CD14-positive monocyte (primary cell): ENCODE measurements at regions not wholly inside any gene's neighbourhood (a gene's known extent, or its start where the extent isn't known, plus 50 kb on each side); places are given as distances from the start of the nearest gene placed in this dataset.

Experiments used
- DNase-seq, 3 donors: peaks; one replicate each; pipeline ENCODE4 v3.0.0-alpha.2; 2011 to 2022
- H2AFZ ChIP-seq: 2 replicates; pipeline ENCODE4 v1.6.0; 2012; ENCODE audit warnings: mild to moderate bottlenecking, low read depth, low read length, inconsistent platforms; ENCODE audit not compliant: insufficient read depth, poor library complexity, severe bottlenecking
- H3K27ac ChIP-seq, 2 donors: 1 replicate in 1 of 2; 2 replicates in 1 of 2; pipeline ENCODE4 v1.5.1; 2012 to 2013; ENCODE audit warnings: low read length in 2 of 2, control low read depth in 1 of 2, inconsistent platforms in 1 of 2, low read depth in 1 of 2, mild to moderate bottlenecking in 1 of 2
- H3K27me3 ChIP-seq, 2 donors: one replicate each; pipeline versions ENCODE4 v1.6.0 to v1.6.1; 2011 to 2013; ENCODE audit warnings: low read length in 2 of 2; ENCODE audit not compliant: control insufficient read depth in 2 of 2, insufficient read depth in 2 of 2
- H3K36me3 ChIP-seq, 2 donors: replicated peaks in 1 of 2; 1 replicate in 1 of 2; 2 replicates in 1 of 2; pipeline versions ENCODE4 v1.5.1 to v1.6.1; 2012 to 2013; ENCODE audit warnings: low read length in 2 of 2, control low read depth in 1 of 2, inconsistent platforms in 1 of 2, mild to moderate bottlenecking in 1 of 2; ENCODE audit not compliant: insufficient read depth in 2 of 2, control insufficient read depth in 1 of 2
- H3K4me1 ChIP-seq, 2 donors: 1 replicate in 1 of 2; 2 replicates in 1 of 2; pipeline versions ENCODE4 v1.5.1 to v1.6.1; 2012 to 2013; ENCODE audit warnings: low read length in 2 of 2, control low read depth in 1 of 2, inconsistent platforms in 1 of 2, mild to moderate bottlenecking in 1 of 2, moderate library complexity in 1 of 2; ENCODE audit not compliant: insufficient read depth in 2 of 2, control insufficient read depth in 1 of 2
- H3K4me2 ChIP-seq: replicated peaks from 2 replicates; pipeline ENCODE3; 2012; ENCODE audit warnings: low read length, moderate library complexity, mild to moderate bottlenecking; ENCODE audit not compliant: poor library complexity, severe bottlenecking; ENCODE audit errors: extremely low read depth
- H3K4me3 ChIP-seq, 3 experiments: fragments of 200-600 bp in 1 of 3; sonication (generic) in 1 of 3; replicated peaks in 1 of 3; 1 replicate in 2 of 3; 2 replicates in 1 of 3; pipeline ENCODE4 v1.5.1; 2011 to 2013; ENCODE audit warnings: low read length in 3 of 3, mild to moderate bottlenecking in 3 of 3, control low read depth in 2 of 3, low read depth in 2 of 3, inconsistent platforms in 1 of 3, moderate library complexity in 1 of 3
- H3K79me2 ChIP-seq: 2 replicates; pipeline ENCODE4 v1.6.0; 2012; ENCODE audit warnings: mild to moderate bottlenecking, control low read depth, inconsistent platforms, low read length, moderate library complexity; ENCODE audit not compliant: insufficient read depth
- H3K9ac ChIP-seq: 2 replicates; pipeline ENCODE4 v1.6.0; 2017; ENCODE audit warnings: low read length, mild to moderate bottlenecking; ENCODE audit not compliant: insufficient read depth, poor library complexity, severe bottlenecking
- H3K9me3 ChIP-seq, 2 donors: replicated peaks in 1 of 2; 1 replicate in 1 of 2; 2 replicates in 1 of 2; pipeline versions ENCODE4 v1.5.1 to v1.6.1; 2012 to 2013; ENCODE audit warnings: low read length in 2 of 2, control low read depth in 1 of 2; ENCODE audit not compliant: control insufficient read depth in 1 of 2, insufficient read depth in 1 of 2
- H4K20me1 ChIP-seq: 2 replicates; pipeline ENCODE4 v1.6.0; 2012; ENCODE audit warnings: mild to moderate bottlenecking, low read length, control low read depth, moderate library complexity; ENCODE audit not compliant: insufficient read depth
- H3K27ac Mint-ChIP-seq, 7 donors: one replicate each; pipeline ENCODE4 v1.8.0; 2020; ENCODE audit warnings: mild to moderate bottlenecking in 7 of 7, mixed read lengths in 7 of 7, moderate library complexity in 6 of 7, inconsistent platforms in 2 of 7
- H3K27me3 Mint-ChIP-seq, 3 donors: one replicate each; pipeline ENCODE4 v1.8.0; 2021 to 2022; ENCODE audit warnings: low read depth in 3 of 3, mild to moderate bottlenecking in 3 of 3, mixed read lengths in 3 of 3, moderate library complexity in 3 of 3, inconsistent platforms in 1 of 3
- H3K36me3 Mint-ChIP-seq, 2 donors: one replicate each; pipeline ENCODE4 v1.8.0; 2020; ENCODE audit warnings: mixed read lengths in 2 of 2, inconsistent platforms in 1 of 2, mild to moderate bottlenecking in 1 of 2
- H3K4me1 Mint-ChIP-seq: one replicate; pipeline ENCODE4 v1.8.0; 2020; ENCODE audit warnings: mild to moderate bottlenecking, mixed read lengths
- H3K4me3 Mint-ChIP-seq, 2 donors: one replicate each; pipeline ENCODE4 v1.8.0; 2020; ENCODE audit warnings: mild to moderate bottlenecking in 2 of 2, mixed read lengths in 2 of 2, moderate library complexity in 1 of 2
- H3K9me3 Mint-ChIP-seq, 7 donors: one replicate each; pipeline ENCODE4 v1.8.0; 2020 to 2022; ENCODE audit warnings: mixed read lengths in 7 of 7, mild to moderate bottlenecking in 6 of 7, moderate library complexity in 6 of 7, inconsistent platforms in 2 of 7
- CTCF ChIP-seq: fragments of 200-600 bp; IDR thresholded peaks from one replicate; pipeline ENCODE4 v1.8.0; 2022; ENCODE audit warnings: antibody characterized with exemption, mild to moderate bottlenecking
- WGBS: methylation state at CpG from one replicate; pipeline ENCODE4 v1.1.5; 2013; ENCODE audit warnings: missing lambda C conversion rate; ENCODE audit not compliant: insufficient coverage; 5-methylcytosine and 5-hydroxymethylcytosine counted together
- intact Hi-C, 2 donors: fragments of 100-400 bp; cut with micrococcal nuclease; formaldehyde crosslinking; loops; one replicate each; pipeline versions ENCODE4 v1.15.0 to v1.15.1; 2023

GRCh38 chrX:68995780-68996551, 167.1 kb downstream of the EFNB1 start:
- intact Hi-C loops: no loop called here
- Mint-ChIP-seq H3K9me3 (peaks cover 0 to 3% (median 0%) of the 10 kb centered on the region in 7 donors), H3K36me3 (no peaks in the 10 kb centered on the region), H3K4me1 (peaks cover 17% of the 10 kb centered on the region), H3K27me3 (peaks cover 0 to 6% (median 0%) of the 10 kb centered on the region in 3 donors), H3K4me3 (no peak overlapping the region), H3K27ac (peak overlapping the region in 4 of 7 donors; percentile 4 to 52 (median 48))
- H4K20me1 ChIP-seq: no peaks in the 10 kb centered on the region
- 66% methylated on average over 5 of the region's 21 CpGs for WGBS
- no peaks in the 10 kb centered on the region for H3K79me2 ChIP-seq
- H3K9me3 ChIP-seq: no peaks in the 10 kb centered on the region
- TF ChIP-seq CTCF: no peak
- no peak for DNase-seq
- H3K9ac ChIP-seq: no peak overlapping the region
- H3K4me1 ChIP-seq: peaks cover 23 to 26% of the 10 kb centered on the region in 2 donors
- no peak overlapping the region for H3K4me3 ChIP-seq
- H3K36me3 ChIP-seq: no peaks in the 10 kb centered on the region
- no peak overlapping the region for H3K4me2 ChIP-seq
- H3K27ac ChIP-seq: no peak overlapping the region
- no peaks in the 10 kb centered on the region for H3K27me3 ChIP-seq
- no peak overlapping the region for H2AFZ ChIP-seq

GRCh38 chrX:68995386-68995779, 166.6 kb downstream of the EFNB1 start:
- peaks cover 0 to 6% (median 0%) of the 10 kb centered on the region in 3 donors for H3K27me3 Mint-ChIP-seq
- H3K27me3 ChIP-seq: no peaks in the 10 kb centered on the region
- H3K4me1 ChIP-seq: peaks cover 23 to 26% of the 10 kb centered on the region in 2 donors
- no peak overlapping the region for H3K4me3 ChIP-seq
- H3K36me3 Mint-ChIP-seq: no peaks in the 10 kb centered on the region
- no peak overlapping the region for H3K27ac ChIP-seq
- no peak for DNase-seq
- TF ChIP-seq CTCF: no peak
- no peaks in the 10 kb centered on the region for H3K9me3 ChIP-seq
- H3K9me3 Mint-ChIP-seq: peaks cover 0 to 5% (median 0%) of the 10 kb centered on the region in 7 donors
- no peak overlapping the region for H3K4me3 Mint-ChIP-seq
- H3K9ac ChIP-seq: no peak overlapping the region
- H2AFZ ChIP-seq: no peak overlapping the region
- peaks cover 17% of the 10 kb centered on the region for H3K4me1 Mint-ChIP-seq
- H3K36me3 ChIP-seq: no peaks in the 10 kb centered on the region
- intact Hi-C loops: no loop called here
- H3K27ac Mint-ChIP-seq: peak overlapping the region in 4 of 7 donors; percentile 12 to 71 (median 42)
- 100% methylated on average over 1 of the region's 3 CpGs for WGBS
- no peaks in the 10 kb centered on the region for H3K79me2 ChIP-seq
- no peaks in the 10 kb centered on the region for H4K20me1 ChIP-seq
- H3K4me2 ChIP-seq: no peak overlapping the region
